ENCODE measurements at regions not wholly inside any gene's neighbourhood (a gene's known extent, or its start where the extent isn't known, plus 50 kb on each side); places are given as distances from the start of the nearest gene placed in this dataset.

DNA sequence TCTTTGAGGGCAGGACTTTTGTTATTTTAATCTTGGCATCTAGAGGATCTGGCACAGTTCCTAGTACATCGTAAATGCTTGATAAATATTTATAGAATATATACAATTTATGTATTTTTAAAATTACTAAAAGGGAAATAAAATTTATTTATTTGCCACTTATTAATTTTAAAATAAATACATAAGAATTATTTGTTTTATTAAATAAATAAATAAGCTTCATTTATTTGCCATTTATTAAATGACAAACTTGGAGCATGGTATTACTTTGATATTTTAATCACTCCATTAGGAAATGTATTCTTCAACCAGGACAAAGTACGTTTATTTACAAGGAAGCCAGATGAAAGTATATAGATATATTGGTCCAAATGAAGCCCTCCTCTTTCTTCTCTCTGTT lies 118.7 kb upstream of the LRIG3 start:
- DNase-seq = no peak

- no peak for DNase-seq
These were observed 116.9 kb upstream of the LRIG3 start for GRCh38 chr12:59036973-59037762.

DNA sequence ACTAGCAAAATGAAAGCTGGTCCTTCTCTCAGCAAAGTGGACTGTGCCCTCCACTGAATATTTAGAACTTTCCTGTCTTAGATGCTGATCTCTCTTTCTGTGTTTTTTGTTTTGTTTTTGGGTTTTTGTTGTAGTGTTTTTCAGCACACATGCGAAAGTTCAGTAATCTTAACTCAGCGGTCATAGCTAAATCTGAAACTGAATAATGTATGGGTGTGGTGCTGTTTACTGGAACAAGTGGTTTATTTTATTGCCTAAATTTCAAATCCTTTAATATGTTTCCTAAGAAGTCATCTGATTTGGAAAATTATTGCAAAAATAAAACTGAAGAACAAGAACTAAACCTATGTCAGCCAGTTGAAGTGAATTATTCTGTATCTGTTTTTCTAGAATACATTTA lies 116.0 kb upstream of the LRIG3 start:
- DNase-seq = no peak

DNA sequence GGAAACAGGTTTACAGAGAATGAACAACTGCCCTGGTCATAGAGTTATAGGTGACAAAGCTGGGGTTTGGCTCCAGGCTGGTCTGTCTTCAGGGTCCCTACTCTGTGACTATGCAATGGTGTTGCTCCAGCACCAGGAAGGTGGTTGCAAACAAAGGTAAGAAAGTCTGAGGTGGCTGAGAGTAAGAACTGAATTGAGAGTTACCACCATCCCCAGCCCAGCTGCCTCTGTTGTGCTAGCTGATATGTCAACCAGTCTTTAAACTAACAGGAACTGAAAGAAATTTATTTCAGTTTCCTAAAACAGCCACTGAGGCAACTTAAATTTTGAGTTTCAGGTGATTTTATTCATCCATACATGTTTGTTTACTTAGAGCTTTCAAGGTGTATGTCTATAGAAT lies 111.0 kb upstream of the LRIG3 start:
- DNase-seq = no peak

DNA sequence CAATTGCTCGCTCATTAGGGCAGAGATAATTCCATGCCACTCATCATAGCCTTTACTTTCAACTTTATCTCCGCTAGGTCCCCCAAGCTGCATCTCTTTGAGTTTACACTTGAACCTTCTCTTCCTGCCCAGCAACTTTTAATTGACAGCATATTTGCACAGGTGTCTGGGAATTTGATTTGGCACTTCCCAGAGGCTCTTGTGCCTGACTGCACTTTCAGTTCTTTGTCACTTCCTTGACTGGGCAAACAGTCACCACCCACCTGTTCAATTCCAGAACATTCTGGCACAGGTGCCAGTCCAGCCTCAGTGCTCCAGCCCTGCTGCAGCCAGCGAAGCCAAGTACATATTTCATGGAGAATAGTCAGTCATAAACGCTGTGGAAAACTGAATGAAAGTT lies 110.1 kb upstream of the LRIG3 start:
- no peak for DNase-seq

GRCh38 chr12:59027199-59027598 lies 106.9 kb upstream of the LRIG3 start:
- DNase-seq = no peak

DNA sequence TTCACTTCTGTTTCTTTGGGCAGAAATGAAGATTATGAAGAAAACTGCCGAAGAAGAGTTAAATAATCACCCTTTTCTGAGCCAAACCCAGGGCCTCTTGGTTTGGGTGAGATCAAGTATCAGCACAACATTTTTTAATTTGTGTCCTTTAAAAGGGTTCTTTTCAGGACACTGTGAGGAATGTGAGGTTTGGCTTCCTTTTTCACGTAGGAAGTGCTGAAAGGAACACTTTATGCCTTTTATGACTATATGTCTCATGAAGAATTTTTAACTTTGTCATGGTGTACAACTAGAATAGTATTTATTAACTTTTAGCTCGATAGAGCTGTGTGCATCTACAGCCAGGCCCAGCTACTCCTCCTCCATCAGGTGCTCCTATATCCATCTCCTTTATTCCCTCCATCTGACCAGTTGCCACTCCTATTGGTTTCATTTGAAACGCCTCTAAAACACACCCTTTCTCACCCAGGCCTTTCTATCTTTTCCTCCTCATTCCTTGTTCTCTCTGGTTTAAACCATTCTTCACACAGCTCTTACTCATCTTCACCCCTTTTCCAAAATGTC lies 103.6 kb upstream of the LRIG3 start:
- DNase-seq = no peak

- DNase-seq = no peak
These were observed 100.0 kb upstream of the LRIG3 start for GRCh38 chr12:59020073-59020946.

- no peak for DNase-seq
These were observed 94.6 kb upstream of the LRIG3 start for GRCh38 chr12:59014885-59015284.

DNA sequence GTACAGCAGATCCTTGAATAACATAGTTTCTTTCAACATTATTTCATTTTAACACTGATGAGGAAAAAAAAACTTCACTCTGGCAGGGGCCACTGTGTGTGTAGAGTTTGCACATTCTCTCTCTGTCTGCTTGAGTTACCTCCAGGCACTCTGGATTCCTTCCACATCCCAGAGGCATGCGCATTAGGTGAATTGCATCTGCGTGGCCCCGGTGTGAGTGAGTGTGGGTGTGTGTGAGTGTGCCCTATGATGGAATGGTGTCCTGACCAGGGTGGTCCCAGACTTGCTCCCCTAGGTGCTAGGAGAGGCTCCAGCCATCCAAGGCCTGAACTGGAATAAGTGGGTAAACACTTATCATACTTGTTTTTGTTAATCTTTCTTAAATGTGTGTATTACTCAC lies 90.6 kb upstream of the LRIG3 start:
- DNase-seq = no peak

- DNase-seq = no peak
These were observed 89.8 kb upstream of the LRIG3 start for GRCh38 chr12:59010118-59010517.

DNA sequence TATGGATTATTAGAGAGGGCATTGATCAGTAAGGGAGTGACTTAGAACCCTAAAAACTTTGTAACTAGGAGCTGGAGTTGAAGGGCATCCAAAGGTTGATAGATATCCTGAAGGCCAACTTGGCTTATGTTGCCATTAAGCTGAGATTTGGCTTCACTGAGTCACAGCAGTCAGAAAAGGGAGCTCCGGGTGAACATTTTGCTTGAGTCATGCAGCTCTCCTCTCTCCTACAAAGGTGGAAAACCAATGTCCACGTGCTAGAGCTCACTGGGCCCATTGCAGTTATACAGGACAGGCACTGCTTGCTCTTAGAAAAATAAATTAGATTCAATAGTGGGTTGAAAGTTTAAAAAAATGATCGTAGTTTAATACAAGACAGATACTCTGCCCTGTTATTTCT lies 87.3 kb upstream of the LRIG3 start:
- DNase-seq = no peak

DNA sequence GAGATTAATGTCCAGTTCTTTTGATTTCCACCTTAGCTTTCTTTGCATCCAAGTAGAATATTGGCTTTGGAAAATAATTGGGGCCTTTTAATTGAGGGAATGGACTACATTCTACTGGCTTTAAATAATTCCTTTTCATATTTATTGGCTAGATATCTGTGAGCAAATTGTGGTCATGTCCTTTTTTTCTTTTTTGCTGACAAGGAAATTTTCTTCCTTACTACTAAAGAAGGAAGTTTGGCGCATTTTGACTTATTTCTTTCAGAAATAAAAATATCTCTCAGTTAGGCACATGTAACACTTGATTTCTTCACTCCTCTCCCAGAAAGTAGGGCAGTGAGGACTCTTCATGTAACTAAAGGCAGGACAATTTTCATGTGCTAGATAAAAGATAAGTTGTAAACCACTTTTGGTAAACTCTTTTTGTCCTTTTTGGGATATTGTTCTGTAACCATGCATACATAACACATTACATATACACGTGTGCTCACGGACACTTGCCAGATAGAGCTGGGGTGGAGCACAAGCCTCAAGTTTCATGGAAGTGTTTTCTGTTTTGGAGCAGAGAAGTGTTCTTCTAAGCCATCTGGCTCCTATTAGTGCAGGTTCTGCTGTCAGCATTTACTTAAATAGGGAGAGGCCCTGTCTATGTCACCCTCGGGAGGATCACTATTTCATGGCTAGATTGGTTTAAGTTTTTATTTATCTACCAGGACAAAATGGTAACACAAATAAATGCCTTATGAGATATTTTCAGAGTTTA lies 85.1 kb upstream of the LRIG3 start:
- DNase-seq = no peak

DNA sequence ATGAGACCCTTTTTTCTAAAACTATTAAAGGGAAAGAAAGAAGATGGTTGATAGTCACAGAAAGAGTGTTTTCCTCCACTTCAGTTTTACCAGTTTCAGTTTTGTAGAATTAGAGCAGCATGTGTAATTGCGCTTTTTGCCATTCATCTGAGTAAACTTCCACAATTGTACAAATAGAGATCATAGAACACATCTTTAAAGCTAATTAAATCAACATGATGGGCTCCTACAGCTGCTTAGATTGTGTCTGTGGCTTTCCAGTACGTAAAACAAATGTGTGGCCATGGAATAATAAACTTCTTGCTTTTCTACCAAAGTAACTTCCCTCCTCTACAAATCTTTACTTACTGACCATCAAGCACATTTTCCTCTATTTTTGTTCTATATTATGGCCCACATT lies 84.2 kb upstream of the LRIG3 start:
- no peak for DNase-seq

GRCh38 chr12:58995666-58996363 lies 75.5 kb upstream of the LRIG3 start:
- DNase-seq = no peak

GRCh38 chr12:58988643-58989344 lies 68.5 kb upstream of the LRIG3 start:
- no peak for DNase-seq

DNA sequence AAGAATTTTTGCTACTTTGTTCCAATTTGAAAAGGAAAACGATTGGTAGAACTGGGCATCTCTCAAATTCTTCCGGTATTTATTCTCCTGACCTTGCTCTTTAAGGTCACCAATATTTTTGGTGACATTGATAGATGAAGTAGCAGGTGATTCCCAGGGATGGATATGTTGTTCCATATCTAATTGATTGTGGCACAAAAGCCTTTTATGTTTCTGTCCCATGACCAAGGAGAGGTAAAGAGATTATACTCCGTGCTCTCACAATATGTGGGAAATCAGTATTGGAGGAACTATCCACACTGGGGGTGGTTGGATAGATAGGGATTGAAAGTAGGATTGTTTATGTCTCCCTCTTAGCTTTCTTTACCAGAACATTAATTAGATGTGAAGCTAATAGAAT lies 61.7 kb upstream of the LRIG3 start:
- DNase-seq = no peak

DNA sequence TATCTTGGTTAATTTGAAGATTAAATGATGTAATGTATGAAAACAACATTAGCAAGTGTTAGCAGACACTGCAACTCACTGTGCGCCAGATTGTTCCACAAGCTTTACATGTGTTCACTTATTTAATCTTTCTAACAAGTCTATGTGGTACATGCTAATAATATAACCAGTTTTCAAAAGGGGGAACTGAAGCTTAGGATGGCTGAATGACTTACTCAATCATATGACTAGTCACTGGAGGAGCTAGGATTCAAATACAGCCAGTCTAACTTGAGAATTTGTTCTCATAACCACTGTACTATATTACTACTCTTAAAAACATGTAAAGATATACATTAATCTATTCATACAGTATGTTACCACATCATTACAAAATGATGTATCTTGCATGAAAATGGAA lies 60.5 kb upstream of the LRIG3 start:
- DNase-seq = no peak

- no peak for DNase-seq
These were observed 58.4 kb upstream of the LRIG3 start for GRCh38 chr12:58978717-58979116.

GRCh38 chr12:58977476-58977875 lies 57.2 kb upstream of the LRIG3 start:
- DNase-seq = no peak

DNA sequence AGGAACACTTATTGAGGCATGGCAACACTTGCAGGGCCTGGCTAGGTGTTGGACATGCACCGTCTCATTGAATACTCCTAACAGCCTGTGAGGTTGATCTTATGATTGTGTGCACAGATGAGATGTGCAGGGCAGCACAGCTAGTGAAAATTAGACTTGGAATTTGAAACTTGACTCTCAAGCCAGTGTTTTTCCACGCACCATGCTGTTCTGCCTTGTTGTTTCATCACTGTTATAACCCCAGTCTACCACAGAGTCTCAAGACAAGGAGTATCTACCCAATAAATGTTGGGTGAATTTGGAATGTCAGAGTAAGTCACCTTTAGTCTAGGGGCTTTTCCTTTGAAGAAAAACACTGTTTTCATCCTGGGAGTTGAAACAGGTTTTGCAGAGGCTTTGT lies 55.8 kb upstream of the LRIG3 start:
- no peak for DNase-seq
